ENCODE measurements at regions not wholly inside any gene's neighbourhood (a gene's known extent, or its start where the extent isn't known, plus 50 kb on each side); places are given as distances from the start of the nearest gene placed in this dataset.

DNA sequence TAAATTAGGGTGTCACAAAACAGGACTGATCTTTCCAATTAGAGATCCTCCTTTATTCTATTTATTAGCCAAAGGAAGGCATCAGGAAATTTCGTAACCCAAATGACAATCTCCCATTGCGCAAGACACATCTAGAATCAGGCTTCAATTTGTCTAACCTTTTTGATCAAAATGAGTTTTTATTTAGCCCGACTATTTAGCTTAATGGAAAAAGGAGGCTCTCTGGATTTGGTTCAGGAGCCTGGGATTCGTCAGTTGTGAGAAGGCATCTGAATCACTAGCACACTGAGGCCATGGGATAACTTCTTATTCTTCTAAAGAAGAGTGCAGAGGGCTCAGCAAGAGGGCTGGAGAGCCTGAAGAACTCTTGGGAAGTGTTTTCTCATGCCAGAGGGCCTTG is 332.1 kb upstream of the ETAA1 start:
- H3K4me1 ChIP-seq (ENCODE audit: control insufficient read depth in 2 of 2, insufficient read depth in 2 of 2, low read length in 2 of 2) = no peaks in the 10 kb centered on the region
- no peaks in the 10 kb centered on the region for H3K79me2 ChIP-seq (ENCODE audit: control insufficient read depth, insufficient read depth, low read length)
- H3K27me3 ChIP-seq (replicated peaks in 1 of 4; ENCODE audit: control extremely low read depth in 1 of 4, control insufficient read depth in 3 of 4, insufficient read depth in 4 of 4, low read length in 3 of 4) = no peaks in the 10 kb centered on the region
- H2AFZ ChIP-seq (ENCODE audit: insufficient read depth, low read depth, low read length, poor library complexity, severe bottlenecking) = no peak overlapping the region
- no peak overlapping the region for H3K9ac ChIP-seq (ENCODE audit: low read length)
- Mint-ChIP-seq H3K9me3 (ENCODE audit: insufficient read depth) (no peaks in the 10 kb centered on the region), H3K27ac (no peak overlapping the region), H3K4me1 (no peaks in the 10 kb centered on the region), H3K4me3 (no peak overlapping the region), H3K27me3 (no peaks in the 10 kb centered on the region)
- H3K36me3 ChIP-seq (replicated peaks in 1 of 2; ENCODE audit: control extremely low read depth in 1 of 2, control insufficient read depth in 1 of 2, extremely low read depth in 1 of 2, insufficient read depth in 2 of 2, low read length in 1 of 2) = no peaks in the 10 kb centered on the region
- no peak for DNase-seq
- POLR2A ChIA-PET = no interaction called here
- TF ChIP-seq, protein P1, sequence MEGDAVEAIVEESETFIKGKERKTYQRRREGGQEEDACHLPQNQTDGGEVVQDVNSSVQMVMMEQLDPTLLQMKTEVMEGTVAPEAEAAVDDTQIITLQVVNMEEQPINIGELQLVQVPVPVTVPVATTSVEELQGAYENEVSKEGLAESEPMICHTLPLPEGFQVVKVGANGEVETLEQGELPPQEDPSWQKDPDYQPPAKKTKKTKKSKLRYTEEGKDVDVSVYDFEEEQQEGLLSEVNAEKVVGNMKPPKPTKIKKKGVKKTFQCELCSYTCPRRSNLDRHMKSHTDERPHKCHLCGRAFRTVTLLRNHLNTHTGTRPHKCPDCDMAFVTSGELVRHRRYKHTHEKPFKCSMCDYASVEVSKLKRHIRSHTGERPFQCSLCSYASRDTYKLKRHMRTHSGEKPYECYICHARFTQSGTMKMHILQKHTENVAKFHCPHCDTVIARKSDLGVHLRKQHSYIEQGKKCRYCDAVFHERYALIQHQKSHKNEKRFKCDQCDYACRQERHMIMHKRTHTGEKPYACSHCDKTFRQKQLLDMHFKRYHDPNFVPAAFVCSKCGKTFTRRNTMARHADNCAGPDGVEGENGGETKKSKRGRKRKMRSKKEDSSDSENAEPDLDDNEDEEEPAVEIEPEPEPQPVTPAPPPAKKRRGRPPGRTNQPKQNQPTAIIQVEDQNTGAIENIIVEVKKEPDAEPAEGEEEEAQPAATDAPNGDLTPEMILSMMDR (IDR thresholded peaks at IDR 0.05) = no peak
- no peak for TF ChIP-seq EZH2 (IDR thresholded peaks at IDR 0.05; ENCODE audit: borderline replicate concordance, insufficient read depth, low read depth, low read length, poor library complexity, severe bottlenecking)
- intact Hi-C loops (cut with micrococcal nuclease) = no loop called here
- CTCF ChIA-PET = no interaction called here
- H3K27ac ChIP-seq (ENCODE audit: low read length in 2 of 2) = no peak overlapping the region
- no peak overlapping the region for H3K4me3 ChIP-seq (ENCODE audit: control extremely low read depth in 1 of 5, extremely low read depth in 1 of 5, insufficient read depth in 1 of 5, low read depth in 2 of 5, low read length in 4 of 5)
- no peak overlapping the region for H3K4me2 ChIP-seq (replicated peaks; ENCODE audit: low read depth, low read length, poor library complexity, severe bottlenecking)
- no peaks in the 10 kb centered on the region for H3K9me3 ChIP-seq (ENCODE audit: control extremely low read depth in 1 of 3, control insufficient read depth in 2 of 3, insufficient read depth in 1 of 3, low read length in 2 of 3)
- 100% methylated on average over 1 of the region's 4 CpGs for WGBS (ENCODE audit: insufficient coverage)
- H4K20me1 ChIP-seq (ENCODE audit: control insufficient read depth, insufficient read depth, low read length, poor library complexity, severe bottlenecking) = no peaks in the 10 kb centered on the region
- ATAC-seq (ENCODE audit: low read depth) = no peak

- Histone ChIP-seq H3K4me2 (replicated peaks; ENCODE audit: low read depth, low read length, poor library complexity, severe bottlenecking) (no peak overlapping the region), H2AFZ (ENCODE audit: insufficient read depth, low read depth, low read length, poor library complexity, severe bottlenecking) (no peak overlapping the region), H3K27ac (ENCODE audit: low read length in 2 of 2) (no peak overlapping the region), H3K9ac (ENCODE audit: low read length) (no peak overlapping the region), H3K9me3 (ENCODE audit: control extremely low read depth in 1 of 3, control insufficient read depth in 2 of 3, insufficient read depth in 1 of 3, low read length in 2 of 3) (no peaks in the 10 kb centered on the region), H4K20me1 (ENCODE audit: control insufficient read depth, insufficient read depth, low read length, poor library complexity, severe bottlenecking) (no peaks in the 10 kb centered on the region), H3K4me3 (ENCODE audit: control extremely low read depth in 1 of 5, extremely low read depth in 1 of 5, insufficient read depth in 1 of 5, low read depth in 2 of 5, low read length in 4 of 5) (no peak overlapping the region), H3K4me1 (ENCODE audit: control insufficient read depth in 2 of 2, insufficient read depth in 2 of 2, low read length in 2 of 2) (no peaks in the 10 kb centered on the region), H3K79me2 (ENCODE audit: control insufficient read depth, insufficient read depth, low read length) (no peaks in the 10 kb centered on the region), H3K36me3 (replicated peaks in 1 of 2; ENCODE audit: control extremely low read depth in 1 of 2, control insufficient read depth in 1 of 2, extremely low read depth in 1 of 2, insufficient read depth in 2 of 2, low read length in 1 of 2) (no peaks in the 10 kb centered on the region), H3K27me3 (replicated peaks in 1 of 4; ENCODE audit: control extremely low read depth in 1 of 4, control insufficient read depth in 3 of 4, insufficient read depth in 4 of 4, low read length in 3 of 4) (no peaks in the 10 kb centered on the region)
- WGBS (ENCODE audit: insufficient coverage) = no CpG with 5 or more reads among the region's 3 CpGs
- no peaks in the 10 kb centered on the region for H3K4me1 Mint-ChIP-seq
- intact Hi-C loops (cut with micrococcal nuclease) = no loop called here
- CTCF ChIA-PET = no interaction called here
- H3K4me3 Mint-ChIP-seq = no peak overlapping the region
- H3K27ac Mint-ChIP-seq = no peak overlapping the region
- POLR2A ChIA-PET = no interaction called here
- no peaks in the 10 kb centered on the region for H3K27me3 Mint-ChIP-seq
- ATAC-seq (ENCODE audit: low read depth) (no peak), DNase-seq (no peak)
- TF ChIP-seq, protein P1 (IDR thresholded peaks at IDR 0.05) = no peak
- TF ChIP-seq EZH2 (IDR thresholded peaks at IDR 0.05; ENCODE audit: borderline replicate concordance, insufficient read depth, low read depth, low read length, poor library complexity, severe bottlenecking) = no peak
- H3K9me3 Mint-ChIP-seq (ENCODE audit: insufficient read depth) = no peaks in the 10 kb centered on the region
Observed at GRCh38 chr2:67066782-67067181, 330.4 kb upstream of the ETAA1 start.
